ENCODE measurements at regions not wholly inside any gene's neighbourhood (a gene's known extent, or its start where the extent isn't known, plus 50 kb on each side); places are given as distances from the start of the nearest gene placed in this dataset.

DNA sequence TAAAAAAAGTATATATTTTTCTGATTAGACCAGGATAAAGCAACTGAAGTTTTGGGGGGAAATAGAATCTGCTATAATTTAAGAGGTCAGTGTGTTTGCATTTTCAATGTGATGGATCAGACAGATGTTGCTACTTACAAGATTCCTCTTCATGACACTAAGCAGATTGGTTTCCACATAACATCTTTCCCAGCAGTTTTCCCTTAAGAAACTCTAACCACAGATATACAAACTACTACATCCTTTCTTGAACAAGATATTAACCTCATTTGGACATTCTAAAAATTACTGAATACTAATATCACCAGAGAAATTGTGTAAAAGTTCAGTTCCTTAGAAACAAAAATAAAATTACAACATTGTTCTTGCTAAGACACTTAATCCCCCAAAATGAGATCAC, 106.7 kb upstream of the GUCY1A1 start:
- H3K36me3 ChIP-seq (ENCODE audit: insufficient read depth, low read length, poor library complexity, severe bottlenecking) = no peaks in the 10 kb centered on the region
- intact Hi-C loops (cut with micrococcal nuclease; ENCODE audit: unreplicated experiment) = no loop called here
- no peaks in the 10 kb centered on the region for H3K4me1 ChIP-seq (ENCODE audit: insufficient read depth, low read length, poor library complexity, severe bottlenecking)
- H3K27me3 ChIP-seq (replicated peaks; ENCODE audit: insufficient read depth, low read depth, low read length, poor library complexity) = no peaks in the 10 kb centered on the region
- H3K27ac ChIP-seq (ENCODE audit: low read depth, low read length, poor library complexity, severe bottlenecking) = no peak overlapping the region
- no peak for DNase-seq (ENCODE audit: low spot score)
- ChIA-PET CTCF (no interaction called here), POLR2A (ENCODE audit: low non-redundant PET) (no interaction called here)
- no peaks in the 10 kb centered on the region for H3K9me3 ChIP-seq (ENCODE audit: low read depth, low read length, poor library complexity, severe bottlenecking)
- TF ChIP-seq EZH2 (IDR thresholded peaks at IDR 0.05; ENCODE audit: borderline replicate concordance, low read depth, low read length, poor library complexity, severe bottlenecking) = no peak
- TF ChIP-seq, protein P1, sequence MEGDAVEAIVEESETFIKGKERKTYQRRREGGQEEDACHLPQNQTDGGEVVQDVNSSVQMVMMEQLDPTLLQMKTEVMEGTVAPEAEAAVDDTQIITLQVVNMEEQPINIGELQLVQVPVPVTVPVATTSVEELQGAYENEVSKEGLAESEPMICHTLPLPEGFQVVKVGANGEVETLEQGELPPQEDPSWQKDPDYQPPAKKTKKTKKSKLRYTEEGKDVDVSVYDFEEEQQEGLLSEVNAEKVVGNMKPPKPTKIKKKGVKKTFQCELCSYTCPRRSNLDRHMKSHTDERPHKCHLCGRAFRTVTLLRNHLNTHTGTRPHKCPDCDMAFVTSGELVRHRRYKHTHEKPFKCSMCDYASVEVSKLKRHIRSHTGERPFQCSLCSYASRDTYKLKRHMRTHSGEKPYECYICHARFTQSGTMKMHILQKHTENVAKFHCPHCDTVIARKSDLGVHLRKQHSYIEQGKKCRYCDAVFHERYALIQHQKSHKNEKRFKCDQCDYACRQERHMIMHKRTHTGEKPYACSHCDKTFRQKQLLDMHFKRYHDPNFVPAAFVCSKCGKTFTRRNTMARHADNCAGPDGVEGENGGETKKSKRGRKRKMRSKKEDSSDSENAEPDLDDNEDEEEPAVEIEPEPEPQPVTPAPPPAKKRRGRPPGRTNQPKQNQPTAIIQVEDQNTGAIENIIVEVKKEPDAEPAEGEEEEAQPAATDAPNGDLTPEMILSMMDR (conservative IDR thresholded peaks at IDR 0.05; ENCODE audit: low read depth, low read length) = no peak
- H3K4me3 ChIP-seq (ENCODE audit: low read depth, low read length, poor library complexity, severe bottlenecking) = no peak overlapping the region
- BruUV-seq (replicated peaks) = no TSS peak

DNA sequence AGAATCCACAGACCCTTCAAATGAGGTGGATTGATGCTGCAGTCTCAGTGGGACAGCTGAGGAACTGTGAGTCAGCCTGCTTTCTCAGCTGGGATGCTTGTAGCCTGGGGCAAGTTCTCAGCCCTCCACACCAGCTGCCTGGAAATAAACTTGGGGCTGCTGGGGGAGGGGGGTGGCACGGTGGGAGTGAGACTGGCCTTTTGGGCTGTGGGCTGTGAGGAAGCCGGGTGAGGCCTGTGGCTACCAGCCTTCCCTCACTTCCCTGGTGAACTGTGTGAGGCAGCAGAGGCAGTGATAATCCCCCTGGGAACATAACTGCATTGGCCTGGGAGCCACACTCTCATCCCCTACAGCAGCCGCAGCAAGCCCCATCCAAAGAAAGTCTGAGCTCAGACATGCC, 114.5 kb upstream of the GUCY1A1 start:
- Histone ChIP-seq H3K27ac (ENCODE audit: low read depth, low read length, poor library complexity, severe bottlenecking) (no peak overlapping the region), H3K4me3 (ENCODE audit: low read depth, low read length, poor library complexity, severe bottlenecking) (no peak overlapping the region), H3K27me3 (replicated peaks; ENCODE audit: insufficient read depth, low read depth, low read length, poor library complexity) (no peaks in the 10 kb centered on the region), H3K36me3 (ENCODE audit: insufficient read depth, low read length, poor library complexity, severe bottlenecking) (no peaks in the 10 kb centered on the region), H3K9me3 (ENCODE audit: low read depth, low read length, poor library complexity, severe bottlenecking) (no peaks in the 10 kb centered on the region), H3K4me1 (ENCODE audit: insufficient read depth, low read length, poor library complexity, severe bottlenecking) (no peaks in the 10 kb centered on the region)
- no peak for DNase-seq (ENCODE audit: low spot score)
- CTCF ChIA-PET = no interaction called here
- POLR2A ChIA-PET (ENCODE audit: low non-redundant PET) = no interaction called here
- BruUV-seq (replicated peaks) = no TSS peak
- intact Hi-C loops (cut with micrococcal nuclease; ENCODE audit: unreplicated experiment) = no loop called here
- TF ChIP-seq EZH2 (IDR thresholded peaks at IDR 0.05; ENCODE audit: borderline replicate concordance, low read depth, low read length, poor library complexity, severe bottlenecking) = no peak
- TF ChIP-seq, protein P1 (conservative IDR thresholded peaks at IDR 0.05; ENCODE audit: low read depth, low read length) = no peak

DNA sequence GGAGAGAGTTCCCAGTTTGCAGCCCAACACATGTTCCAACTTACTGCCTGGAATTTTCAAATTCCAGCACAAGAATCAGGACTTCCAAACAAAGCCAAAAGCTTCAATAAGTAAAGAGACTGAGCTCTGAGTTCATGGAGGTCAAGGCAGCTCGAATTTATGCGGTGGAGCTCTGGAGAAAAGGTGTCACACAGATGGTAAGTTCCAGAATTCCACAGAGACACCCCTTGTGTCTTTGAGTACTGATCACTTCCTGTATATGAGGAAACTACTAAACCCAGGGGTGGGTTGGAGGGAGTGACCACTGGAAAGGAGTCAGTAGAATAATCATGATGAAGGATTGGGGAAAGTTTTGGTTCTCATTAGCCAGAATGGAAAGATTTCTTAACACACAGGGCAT, 118.5 kb upstream of the GUCY1A1 start:
- no peak overlapping the region for H3K4me3 ChIP-seq (ENCODE audit: low read depth, low read length, poor library complexity, severe bottlenecking)
- no peaks in the 10 kb centered on the region for H3K9me3 ChIP-seq (ENCODE audit: low read depth, low read length, poor library complexity, severe bottlenecking)
- H3K27me3 ChIP-seq (replicated peaks; ENCODE audit: insufficient read depth, low read depth, low read length, poor library complexity) = no peaks in the 10 kb centered on the region
- intact Hi-C loops (cut with micrococcal nuclease; ENCODE audit: unreplicated experiment) = loop anchor here (1.0 kb wide), 1 partner anchor 72 kb away; no protein-coding TSS in a partner anchor
- H3K27ac ChIP-seq (ENCODE audit: low read depth, low read length, poor library complexity, severe bottlenecking) = no peak overlapping the region
- no peaks in the 10 kb centered on the region for H3K4me1 ChIP-seq (ENCODE audit: insufficient read depth, low read length, poor library complexity, severe bottlenecking)
- no peaks in the 10 kb centered on the region for H3K36me3 ChIP-seq (ENCODE audit: insufficient read depth, low read length, poor library complexity, severe bottlenecking)
- ChIA-PET POLR2A (ENCODE audit: low non-redundant PET) (no interaction called here), CTCF (no interaction called here)
- no peak for DNase-seq (ENCODE audit: low spot score)
- BruUV-seq (replicated peaks) = no TSS peak
- TF ChIP-seq, protein P1 (conservative IDR thresholded peaks at IDR 0.05; ENCODE audit: low read depth, low read length) = no peak
